GM12874 (cell line): ENCODE measurements at regions not wholly inside any gene's neighbourhood (a gene's known extent, or its start where the extent isn't known, plus 50 kb on each side); places are given as distances from the start of the nearest gene placed in this dataset.

Source experiments
- TF ChIP-seq, protein P1 (sequence below): IDR thresholded peaks from 2 replicates; pipeline ENCODE4 v1.5.1; 2011; ENCODE audit warnings: low read depth, mild to moderate bottlenecking, control low read depth, low read length, moderate library complexity; ENCODE audit not compliant: insufficient read depth

DNA sequence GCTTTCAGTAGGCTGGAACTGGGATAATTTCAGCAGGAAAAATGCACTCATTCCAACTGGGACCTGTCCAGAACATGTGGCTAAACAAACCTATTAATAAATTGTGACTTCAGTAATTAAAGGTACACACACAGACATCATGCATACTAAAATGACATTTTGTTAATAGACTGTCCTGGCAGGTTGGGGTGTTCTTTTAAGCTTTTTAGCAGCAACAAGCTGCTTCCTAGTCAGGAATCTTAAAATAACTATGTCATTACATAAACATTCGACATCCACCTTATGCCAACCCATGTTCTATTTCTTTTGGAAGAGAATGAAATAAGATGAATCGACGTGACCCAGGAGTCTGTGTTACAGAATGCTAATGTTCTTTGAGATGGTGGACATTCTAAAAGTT, 435.7 kb downstream of the TXNL1 start:
- TF ChIP-seq, protein P1, sequence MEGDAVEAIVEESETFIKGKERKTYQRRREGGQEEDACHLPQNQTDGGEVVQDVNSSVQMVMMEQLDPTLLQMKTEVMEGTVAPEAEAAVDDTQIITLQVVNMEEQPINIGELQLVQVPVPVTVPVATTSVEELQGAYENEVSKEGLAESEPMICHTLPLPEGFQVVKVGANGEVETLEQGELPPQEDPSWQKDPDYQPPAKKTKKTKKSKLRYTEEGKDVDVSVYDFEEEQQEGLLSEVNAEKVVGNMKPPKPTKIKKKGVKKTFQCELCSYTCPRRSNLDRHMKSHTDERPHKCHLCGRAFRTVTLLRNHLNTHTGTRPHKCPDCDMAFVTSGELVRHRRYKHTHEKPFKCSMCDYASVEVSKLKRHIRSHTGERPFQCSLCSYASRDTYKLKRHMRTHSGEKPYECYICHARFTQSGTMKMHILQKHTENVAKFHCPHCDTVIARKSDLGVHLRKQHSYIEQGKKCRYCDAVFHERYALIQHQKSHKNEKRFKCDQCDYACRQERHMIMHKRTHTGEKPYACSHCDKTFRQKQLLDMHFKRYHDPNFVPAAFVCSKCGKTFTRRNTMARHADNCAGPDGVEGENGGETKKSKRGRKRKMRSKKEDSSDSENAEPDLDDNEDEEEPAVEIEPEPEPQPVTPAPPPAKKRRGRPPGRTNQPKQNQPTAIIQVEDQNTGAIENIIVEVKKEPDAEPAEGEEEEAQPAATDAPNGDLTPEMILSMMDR: no peak

DNA sequence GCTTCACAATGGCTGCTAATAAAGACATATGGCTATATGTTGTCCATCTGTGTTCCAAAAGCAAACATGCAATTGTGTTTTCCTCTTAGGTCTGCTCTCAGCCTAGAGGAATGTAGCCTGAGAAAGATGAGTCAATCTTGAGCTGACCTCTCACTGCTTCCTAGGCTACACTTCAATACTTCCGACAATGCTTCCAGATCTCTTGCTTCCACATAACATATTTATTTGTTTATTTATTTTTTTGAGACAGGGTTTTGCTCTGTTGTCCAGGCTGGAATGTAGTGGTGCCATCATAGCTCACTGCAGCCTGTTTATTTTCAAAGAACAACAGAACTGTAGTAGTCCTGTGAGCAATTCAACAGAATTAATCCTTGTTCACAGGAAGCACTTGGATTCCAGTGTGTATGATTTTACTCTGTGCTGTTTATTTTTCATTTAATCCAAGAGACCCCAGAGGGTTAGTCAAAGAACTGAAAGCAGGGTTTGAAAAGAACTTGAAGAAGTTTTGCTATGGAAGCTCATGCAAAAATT, 437.9 kb downstream of the TXNL1 start:
- TF ChIP-seq, protein P1: no peak

DNA sequence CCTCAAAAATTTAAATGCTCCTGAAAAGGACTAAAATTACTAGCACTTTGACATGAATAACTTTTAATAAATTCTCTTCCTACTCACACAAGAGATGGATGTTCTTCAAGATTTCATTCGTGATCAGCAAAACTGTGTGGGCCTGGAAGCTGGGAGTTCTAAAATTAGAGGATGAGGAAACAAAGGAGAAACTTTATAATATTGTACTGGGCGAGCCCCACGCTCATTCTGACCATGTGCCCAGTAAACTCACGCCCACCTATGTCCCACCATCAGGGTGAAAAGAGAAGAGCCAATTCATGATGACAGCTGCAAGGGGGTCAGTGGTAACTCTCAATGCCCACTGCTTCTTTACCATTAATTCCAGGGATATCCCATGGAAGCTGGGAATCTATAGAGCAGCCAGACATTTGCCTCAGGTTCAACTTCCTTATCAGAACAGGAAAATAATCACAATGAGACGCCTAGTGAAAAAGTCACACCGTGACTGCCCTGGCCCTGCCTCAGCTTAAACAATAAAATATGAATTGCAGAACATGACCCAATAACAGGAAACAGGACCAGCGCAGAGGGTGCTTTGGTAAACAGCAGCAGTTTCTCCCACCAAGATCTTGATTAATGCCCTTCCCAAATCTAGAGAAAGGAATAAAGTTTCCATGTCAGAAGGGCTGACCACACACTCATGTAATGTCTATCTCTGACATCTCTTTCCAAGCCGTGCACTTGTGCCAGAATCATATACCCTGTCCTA, 438.6 kb downstream of the TXNL1 start:
- TF ChIP-seq, protein P1: no peak

DNA sequence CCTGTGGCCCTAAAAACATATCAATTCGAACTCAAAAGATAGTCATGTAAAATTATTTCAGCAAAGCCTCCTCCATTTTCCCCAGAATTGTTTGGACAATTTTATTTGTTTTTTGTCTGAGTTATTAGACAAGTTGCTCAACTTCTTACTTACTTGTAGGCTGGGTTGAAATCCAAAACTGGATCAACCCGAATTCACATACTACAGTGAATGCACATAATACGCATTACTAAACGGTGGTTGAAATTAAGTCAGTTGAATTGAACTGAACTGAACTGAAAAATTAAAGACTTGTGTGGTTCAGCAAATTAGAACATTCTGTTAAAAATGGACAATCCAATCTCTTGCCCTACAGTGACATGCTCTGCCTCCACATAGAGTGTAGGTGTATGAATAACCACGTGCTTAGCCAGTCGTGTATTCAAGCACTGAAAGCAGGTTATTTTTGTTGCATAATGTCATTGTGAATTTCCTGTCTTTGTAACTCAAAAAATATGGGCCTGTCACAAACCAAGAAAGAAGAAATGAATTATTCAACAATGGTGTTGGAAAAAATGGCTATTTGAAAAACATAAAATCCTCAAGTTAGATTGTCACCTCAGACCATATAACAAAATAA, 441.0 kb downstream of the TXNL1 start:
- TF ChIP-seq, protein P1: no peak

DNA sequence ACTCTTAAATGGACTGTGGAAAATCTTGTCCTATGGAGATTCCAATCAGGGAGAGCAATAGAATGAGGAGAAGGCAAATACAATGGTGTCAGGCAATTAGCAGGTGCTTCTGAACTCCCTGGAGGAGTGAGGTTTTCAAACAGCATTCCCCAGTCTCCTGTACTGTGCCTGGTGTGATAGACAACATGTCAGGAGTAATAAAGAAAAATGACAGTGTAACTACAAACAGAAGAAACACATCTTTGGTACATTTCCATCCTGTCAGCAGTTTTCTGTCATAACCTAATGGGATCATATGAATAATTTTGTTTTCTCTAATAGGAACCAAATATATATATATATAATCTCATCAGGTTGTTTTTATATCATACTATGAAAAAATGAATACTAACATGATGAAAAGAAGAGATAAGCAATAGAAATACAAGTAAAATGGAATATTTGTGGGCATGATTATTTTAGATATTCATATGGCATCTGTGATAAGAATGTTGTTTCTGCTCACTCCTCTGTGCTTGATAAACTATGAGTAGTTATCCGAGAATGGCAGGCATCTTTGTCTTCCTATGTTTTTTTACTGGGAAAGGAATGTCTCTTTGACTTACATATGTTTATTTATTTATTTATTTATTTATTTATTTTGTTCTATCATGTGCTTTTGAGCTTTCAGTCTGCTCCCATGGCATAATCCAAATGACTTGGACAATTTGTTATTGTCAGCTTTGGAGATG, 441.7 kb downstream of the TXNL1 start:
- TF ChIP-seq, protein P1: no peak

DNA sequence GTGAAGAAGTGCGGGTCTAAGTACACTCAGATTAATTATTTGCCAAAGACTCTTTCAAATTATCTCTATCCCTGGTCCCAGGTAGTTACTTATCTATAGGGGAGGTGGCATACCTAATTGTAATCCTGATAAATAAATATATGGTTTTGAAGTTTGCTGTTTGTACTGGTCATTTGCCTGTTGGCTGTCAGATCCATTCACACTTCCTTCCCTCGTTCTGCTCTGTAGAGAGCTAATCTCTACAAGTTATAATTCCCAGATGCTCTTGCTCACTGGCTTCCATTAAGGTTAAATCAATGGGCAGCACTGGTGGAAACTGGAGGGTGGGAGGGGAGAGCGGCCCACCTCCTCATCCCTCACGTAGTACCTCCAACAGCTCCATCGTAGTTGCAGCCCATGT, 447.1 kb downstream of the TXNL1 start:
- TF ChIP-seq, protein P1: no peak

DNA sequence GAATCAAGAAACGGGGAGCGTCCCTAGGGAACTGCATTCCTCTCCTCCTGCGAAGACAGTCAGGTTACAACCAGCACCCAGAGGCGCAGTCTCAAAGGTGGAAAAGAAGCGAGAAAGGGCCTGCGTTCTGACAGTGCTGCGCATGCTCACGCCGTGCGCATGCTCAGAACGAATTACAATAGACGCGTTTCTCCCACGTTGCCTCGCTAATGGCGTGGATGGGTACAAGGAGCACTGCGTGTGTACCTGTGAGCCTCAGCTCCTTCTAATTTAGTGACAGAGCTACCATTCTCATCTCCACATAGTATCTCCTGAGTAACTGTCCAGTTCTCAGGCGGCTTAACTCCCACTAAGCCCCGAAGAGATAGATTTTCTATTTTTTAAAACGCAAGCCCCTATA, 448.8 kb downstream of the TXNL1 start:
- TF ChIP-seq, protein P1: no peak
